A549 (cell line): ENCODE measurements at regions not wholly inside any gene's neighbourhood (a gene's known extent, or its start where the extent isn't known, plus 50 kb on each side); places are given as distances from the start of the nearest gene placed in this dataset.

Experiments
- CBX2 ChIP-seq: fragments of 200-600 bp; sonication (generic); IDR thresholded peaks from 2 replicates; pipeline ENCODE4 v1.6.1; 2016; ENCODE audit warnings: low read depth, mild to moderate bottlenecking, borderline replicate concordance
- CTCF ChIP-seq: fragments of >200 bp; sonication (Bioruptor Twin); formaldehyde crosslinking; IDR thresholded peaks from 3 replicates; pipeline ENCODE4 v1.5.1; 2016
- EP300 ChIP-seq, 2 experiments: fragments of >200 bp; sonication (Bioruptor Twin); formaldehyde crosslinking; IDR thresholded peaks; 2 replicates in 1 of 2; 3 replicates in 1 of 2; pipeline ENCODE4 v1.6.1; 2016 to 2017
- GATA3 ChIP-seq: IDR thresholded peaks from 2 replicates; pipeline ENCODE4 v1.6.1; 2012; ENCODE audit warnings: borderline replicate concordance
- HDAC2 ChIP-seq: fragments of 200-600 bp; sonication (generic); IDR thresholded peaks from 2 replicates; pipeline ENCODE4 v1.6.1; 2016
- HOXA7 ChIP-seq: fragments of 250-450 bp; sonication (Bioruptor Pico); IDR thresholded peaks from 2 replicates; pipeline ENCODE4 v1.5.0; 2020; ENCODE audit warnings: mild to moderate bottlenecking, moderate library complexity
- JUN ChIP-seq, 2 experiments: fragments of >200 bp; sonication (Bioruptor Twin); formaldehyde crosslinking; IDR thresholded peaks; 2 replicates in 1 of 2; 3 replicates in 1 of 2; pipeline ENCODE4 v1.6.1; 2016 to 2017
- POLR2A ChIP-seq: IDR thresholded peaks from 2 replicates; pipeline ENCODE4 v1.6.1; 2012; ENCODE audit warnings: mild to moderate bottlenecking, low read length
- RAD21 ChIP-seq, 2 experiments: fragments of >200 bp in 1 of 2; sonication (Bioruptor Twin) in 1 of 2; formaldehyde crosslinking in 1 of 2; IDR thresholded peaks in 1 of 2; conservative IDR thresholded peaks in 1 of 2; 2 replicates in 1 of 2; 3 replicates in 1 of 2; pipeline ENCODE4 v1.6.1; 2012 to 2018; ENCODE audit warnings: inconsistent platforms in 1 of 2
- RCOR1 ChIP-seq: fragments of 150-350 bp; IDR thresholded peaks from 2 replicates; pipeline ENCODE4 v1.6.1; 2014; ENCODE audit warnings: antibody characterized with exemption, low read length, low read depth
- SMC3 ChIP-seq: fragments of >200 bp; sonication (Bioruptor Twin); formaldehyde crosslinking; IDR thresholded peaks from 3 replicates; pipeline ENCODE4 v1.6.1; 2018; ENCODE audit warnings: inconsistent platforms
- TF ChIP-seq, protein P1 (sequence below): IDR thresholded peaks from 2 replicates; pipeline ENCODE4 v1.6.1; 2012

GRCh38 chr7:133180717-133181116 lies 72.2 kb upstream of the EXOC4 start:
- TF ChIP-seq JUN (IDR thresholded peaks at IDR 0.05): no peak
- TF ChIP-seq CTCF: no peak
- TF ChIP-seq EP300 (IDR thresholded peaks at IDR 0.05): no peak
- no peak for TF ChIP-seq GATA3
- no peak for TF ChIP-seq CBX2
- no peak for TF ChIP-seq RCOR1
- TF ChIP-seq POLR2A: no peak
- no peak for TF ChIP-seq RAD21 (conservative IDR thresholded peaks at IDR 0.05 in 1 of 2, IDR thresholded peaks at IDR 0.05 in 1 of 2)
- TF ChIP-seq HDAC2: no peak
- TF ChIP-seq, protein P1, sequence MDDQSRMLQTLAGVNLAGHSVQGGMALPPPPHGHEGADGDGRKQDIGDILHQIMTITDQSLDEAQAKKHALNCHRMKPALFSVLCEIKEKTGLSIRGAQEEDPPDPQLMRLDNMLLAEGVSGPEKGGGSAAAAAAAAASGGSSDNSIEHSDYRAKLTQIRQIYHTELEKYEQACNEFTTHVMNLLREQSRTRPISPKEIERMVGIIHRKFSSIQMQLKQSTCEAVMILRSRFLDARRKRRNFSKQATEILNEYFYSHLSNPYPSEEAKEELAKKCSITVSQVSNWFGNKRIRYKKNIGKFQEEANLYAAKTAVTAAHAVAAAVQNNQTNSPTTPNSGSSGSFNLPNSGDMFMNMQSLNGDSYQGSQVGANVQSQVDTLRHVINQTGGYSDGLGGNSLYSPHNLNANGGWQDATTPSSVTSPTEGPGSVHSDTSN: no peak
- TF ChIP-seq SMC3: no peak
- no peak for TF ChIP-seq HOXA7 (CRISPR knock-in tag)
